ENCODE measurements at regions not wholly inside any gene's neighbourhood (a gene's known extent, or its start where the extent isn't known, plus 50 kb on each side); places are given as distances from the start of the nearest gene placed in this dataset.

DNA sequence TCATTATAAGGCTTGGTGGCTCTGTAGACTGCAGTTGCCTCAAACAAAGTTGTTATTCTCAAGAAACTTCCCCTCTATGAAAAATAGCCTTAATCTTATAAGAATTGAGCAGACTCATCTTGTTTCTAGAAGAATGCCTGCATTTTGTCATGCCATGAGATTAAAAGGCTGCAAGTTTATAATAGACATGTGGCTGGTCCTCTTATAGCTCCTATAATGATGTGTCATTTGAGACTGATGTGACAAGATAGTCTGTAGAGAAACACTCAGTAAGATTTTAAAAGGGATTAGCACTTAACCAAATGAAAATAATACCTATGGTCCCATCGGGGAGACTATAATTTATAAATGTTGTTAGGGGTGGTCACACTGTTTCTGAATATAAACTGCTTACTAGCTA is 312.5 kb downstream of the OXSM start:
- Histone ChIP-seq H3K9me3 (ENCODE audit: control insufficient read depth in 4 of 4, low read length in 3 of 4) (peaks cover 0 to 3% (median 0%) of the 10 kb centered on the region in 4 donors), H3K4me1 (ENCODE audit: control insufficient read depth in 4 of 4, insufficient read depth in 4 of 4, low read length in 3 of 4) (no peaks in the 10 kb centered on the region), H3K27me3 (ENCODE audit: control insufficient read depth in 4 of 4, insufficient read depth in 4 of 4, low read length in 3 of 4) (no peaks in the 10 kb centered on the region), H3K4me3 (ENCODE audit: low read depth in 1 of 3, low read length in 3 of 3) (no peak overlapping the region), H3K9ac (ENCODE audit: low read depth in 1 of 2, low read length in 2 of 2) (no peak overlapping the region), H3K36me3 (ENCODE audit: control insufficient read depth in 4 of 4, insufficient read depth in 3 of 4, low read depth in 1 of 4, low read length in 3 of 4) (no peaks in the 10 kb centered on the region), H3K27ac (ENCODE audit: low read depth in 1 of 2, low read length in 2 of 2) (no peak overlapping the region)
- 71% methylated on average over 1 of the region's 1 CpG for WGBS
- no peak for TF ChIP-seq NR2F2 (IDR thresholded peaks at IDR 0.05)
- no peak for TF ChIP-seq SP1 (IDR thresholded peaks at IDR 0.05)
- TF ChIP-seq FOXA1 (IDR thresholded peaks at IDR 0.05) = no peak
- TF ChIP-seq, protein P1, sequence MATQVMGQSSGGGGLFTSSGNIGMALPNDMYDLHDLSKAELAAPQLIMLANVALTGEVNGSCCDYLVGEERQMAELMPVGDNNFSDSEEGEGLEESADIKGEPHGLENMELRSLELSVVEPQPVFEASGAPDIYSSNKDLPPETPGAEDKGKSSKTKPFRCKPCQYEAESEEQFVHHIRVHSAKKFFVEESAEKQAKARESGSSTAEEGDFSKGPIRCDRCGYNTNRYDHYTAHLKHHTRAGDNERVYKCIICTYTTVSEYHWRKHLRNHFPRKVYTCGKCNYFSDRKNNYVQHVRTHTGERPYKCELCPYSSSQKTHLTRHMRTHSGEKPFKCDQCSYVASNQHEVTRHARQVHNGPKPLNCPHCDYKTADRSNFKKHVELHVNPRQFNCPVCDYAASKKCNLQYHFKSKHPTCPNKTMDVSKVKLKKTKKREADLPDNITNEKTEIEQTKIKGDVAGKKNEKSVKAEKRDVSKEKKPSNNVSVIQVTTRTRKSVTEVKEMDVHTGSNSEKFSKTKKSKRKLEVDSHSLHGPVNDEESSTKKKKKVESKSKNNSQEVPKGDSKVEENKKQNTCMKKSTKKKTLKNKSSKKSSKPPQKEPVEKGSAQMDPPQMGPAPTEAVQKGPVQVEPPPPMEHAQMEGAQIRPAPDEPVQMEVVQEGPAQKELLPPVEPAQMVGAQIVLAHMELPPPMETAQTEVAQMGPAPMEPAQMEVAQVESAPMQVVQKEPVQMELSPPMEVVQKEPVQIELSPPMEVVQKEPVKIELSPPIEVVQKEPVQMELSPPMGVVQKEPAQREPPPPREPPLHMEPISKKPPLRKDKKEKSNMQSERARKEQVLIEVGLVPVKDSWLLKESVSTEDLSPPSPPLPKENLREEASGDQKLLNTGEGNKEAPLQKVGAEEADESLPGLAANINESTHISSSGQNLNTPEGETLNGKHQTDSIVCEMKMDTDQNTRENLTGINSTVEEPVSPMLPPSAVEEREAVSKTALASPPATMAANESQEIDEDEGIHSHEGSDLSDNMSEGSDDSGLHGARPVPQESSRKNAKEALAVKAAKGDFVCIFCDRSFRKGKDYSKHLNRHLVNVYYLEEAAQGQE (IDR thresholded peaks at IDR 0.05) = no peak
- TF ChIP-seq RAD21 (IDR thresholded peaks at IDR 0.05) = no peak
- no peak for TF ChIP-seq FOXA2 (IDR thresholded peaks at IDR 0.05)
- TF ChIP-seq TAF1 (conservative IDR thresholded peaks at IDR 0.05) = no peak
- TF ChIP-seq YY1 (IDR thresholded peaks at IDR 0.05) = no peak
- TF ChIP-seq, protein P2, sequence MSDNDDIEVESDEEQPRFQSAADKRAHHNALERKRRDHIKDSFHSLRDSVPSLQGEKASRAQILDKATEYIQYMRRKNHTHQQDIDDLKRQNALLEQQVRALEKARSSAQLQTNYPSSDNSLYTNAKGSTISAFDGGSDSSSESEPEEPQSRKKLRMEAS (IDR thresholded peaks at IDR 0.05) = no peak
- TF ChIP-seq, protein P3, sequence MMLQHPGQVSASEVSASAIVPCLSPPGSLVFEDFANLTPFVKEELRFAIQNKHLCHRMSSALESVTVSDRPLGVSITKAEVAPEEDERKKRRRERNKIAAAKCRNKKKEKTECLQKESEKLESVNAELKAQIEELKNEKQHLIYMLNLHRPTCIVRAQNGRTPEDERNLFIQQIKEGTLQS (IDR thresholded peaks at IDR 0.05) = no peak
- TF ChIP-seq HNF4A (conservative IDR thresholded peaks at IDR 0.05) = no peak
- DNase-seq (ENCODE audit: low spot score) = no peak

DNA sequence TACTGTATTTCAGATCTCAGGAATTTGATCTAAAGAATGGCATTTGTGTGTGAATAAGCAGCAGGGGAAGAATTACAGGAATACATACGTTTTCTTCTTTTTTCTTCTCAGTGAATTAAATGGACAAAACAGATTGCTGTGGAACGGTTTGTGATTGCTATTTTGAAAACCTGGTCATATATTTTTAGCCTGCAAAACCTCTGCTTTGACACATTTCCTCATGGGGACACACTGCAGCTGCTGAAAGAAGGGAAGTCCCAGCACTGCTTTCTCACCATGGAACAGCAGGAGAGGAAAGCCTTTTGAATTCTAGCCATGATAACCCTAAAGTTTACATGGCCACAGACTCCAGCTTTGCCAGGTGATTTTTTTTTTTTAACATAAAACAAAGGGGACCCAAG is 315.0 kb downstream of the OXSM start:
- Histone ChIP-seq H3K4me3 (ENCODE audit: low read depth in 1 of 3, low read length in 3 of 3) (no peak overlapping the region), H3K4me1 (ENCODE audit: control insufficient read depth in 4 of 4, insufficient read depth in 4 of 4, low read length in 3 of 4) (no peaks in the 10 kb centered on the region), H3K36me3 (ENCODE audit: control insufficient read depth in 4 of 4, insufficient read depth in 3 of 4, low read depth in 1 of 4, low read length in 3 of 4) (no peaks in the 10 kb centered on the region), H3K9ac (ENCODE audit: low read depth in 1 of 2, low read length in 2 of 2) (no peak overlapping the region), H3K9me3 (ENCODE audit: control insufficient read depth in 4 of 4, low read length in 3 of 4) (no peaks in the 10 kb centered on the region), H3K27me3 (ENCODE audit: control insufficient read depth in 4 of 4, insufficient read depth in 4 of 4, low read length in 3 of 4) (no peaks in the 10 kb centered on the region), H3K27ac (ENCODE audit: low read depth in 1 of 2, low read length in 2 of 2) (no peak overlapping the region)
- no peak for DNase-seq (ENCODE audit: low spot score)
- TF ChIP-seq YY1 (IDR thresholded peaks at IDR 0.05) (no peak), RXRA (IDR thresholded peaks at IDR 0.05) (no peak), JUND (IDR thresholded peaks at IDR 0.05) (no peak), EGR1 (IDR thresholded peaks at IDR 0.05; ENCODE audit: low read depth in 2 of 2) (no peak), HNF4A (conservative IDR thresholded peaks at IDR 0.05) (no peak)
- 23% methylated on average over 2 of the region's 2 CpGs for WGBS

DNA sequence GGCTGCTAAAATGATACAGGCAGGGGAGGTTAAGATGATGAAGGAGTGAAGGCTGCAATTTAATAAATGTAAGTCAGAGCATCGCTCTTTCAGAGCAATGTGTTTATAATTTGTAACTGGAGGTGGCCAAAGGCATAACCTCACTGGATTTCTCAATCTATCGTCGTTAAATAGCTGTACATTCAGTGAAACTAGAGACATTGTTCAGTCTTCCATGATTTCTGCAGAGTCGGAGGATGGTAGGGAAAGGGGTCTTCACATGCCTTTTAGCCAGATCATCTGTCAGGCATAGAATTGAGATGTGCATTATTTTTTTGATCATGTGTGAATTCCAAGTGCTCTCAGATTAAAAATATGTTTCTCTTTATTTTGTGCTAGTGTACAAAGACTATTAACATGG is 315.4 kb downstream of the OXSM start:
- Histone ChIP-seq H3K36me3 (ENCODE audit: control insufficient read depth in 4 of 4, insufficient read depth in 3 of 4, low read depth in 1 of 4, low read length in 3 of 4) (no peaks in the 10 kb centered on the region), H3K27me3 (ENCODE audit: control insufficient read depth in 4 of 4, insufficient read depth in 4 of 4, low read length in 3 of 4) (no peaks in the 10 kb centered on the region), H3K9me3 (ENCODE audit: control insufficient read depth in 4 of 4, low read length in 3 of 4) (no peaks in the 10 kb centered on the region), H3K27ac (ENCODE audit: low read depth in 1 of 2, low read length in 2 of 2) (no peak overlapping the region), H3K4me3 (ENCODE audit: low read depth in 1 of 3, low read length in 3 of 3) (no peak overlapping the region), H3K9ac (ENCODE audit: low read depth in 1 of 2, low read length in 2 of 2) (no peak overlapping the region), H3K4me1 (ENCODE audit: control insufficient read depth in 4 of 4, insufficient read depth in 4 of 4, low read length in 3 of 4) (no peaks in the 10 kb centered on the region)
- no peak for TF ChIP-seq RAD21 (IDR thresholded peaks at IDR 0.05)
- TF ChIP-seq, protein P2 (IDR thresholded peaks at IDR 0.05) = no peak
- TF ChIP-seq GABPA (IDR thresholded peaks at IDR 0.05 in 1 of 2, conservative IDR thresholded peaks at IDR 0.05 in 1 of 2) = no peak
- TF ChIP-seq, protein P4, sequence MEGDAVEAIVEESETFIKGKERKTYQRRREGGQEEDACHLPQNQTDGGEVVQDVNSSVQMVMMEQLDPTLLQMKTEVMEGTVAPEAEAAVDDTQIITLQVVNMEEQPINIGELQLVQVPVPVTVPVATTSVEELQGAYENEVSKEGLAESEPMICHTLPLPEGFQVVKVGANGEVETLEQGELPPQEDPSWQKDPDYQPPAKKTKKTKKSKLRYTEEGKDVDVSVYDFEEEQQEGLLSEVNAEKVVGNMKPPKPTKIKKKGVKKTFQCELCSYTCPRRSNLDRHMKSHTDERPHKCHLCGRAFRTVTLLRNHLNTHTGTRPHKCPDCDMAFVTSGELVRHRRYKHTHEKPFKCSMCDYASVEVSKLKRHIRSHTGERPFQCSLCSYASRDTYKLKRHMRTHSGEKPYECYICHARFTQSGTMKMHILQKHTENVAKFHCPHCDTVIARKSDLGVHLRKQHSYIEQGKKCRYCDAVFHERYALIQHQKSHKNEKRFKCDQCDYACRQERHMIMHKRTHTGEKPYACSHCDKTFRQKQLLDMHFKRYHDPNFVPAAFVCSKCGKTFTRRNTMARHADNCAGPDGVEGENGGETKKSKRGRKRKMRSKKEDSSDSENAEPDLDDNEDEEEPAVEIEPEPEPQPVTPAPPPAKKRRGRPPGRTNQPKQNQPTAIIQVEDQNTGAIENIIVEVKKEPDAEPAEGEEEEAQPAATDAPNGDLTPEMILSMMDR (IDR thresholded peaks at IDR 0.05; ENCODE audit: low read depth, low read length, missing input control) = no peak
- TF ChIP-seq, protein P3 (IDR thresholded peaks at IDR 0.05) = no peak
- TF ChIP-seq, protein P1 (IDR thresholded peaks at IDR 0.05) = no peak
- TF ChIP-seq FOXA1 (IDR thresholded peaks at IDR 0.05) = no peak
- TF ChIP-seq YY1 (IDR thresholded peaks at IDR 0.05) = no peak
- TF ChIP-seq NR2F2 (IDR thresholded peaks at IDR 0.05) = no peak
- TF ChIP-seq HNF4A (conservative IDR thresholded peaks at IDR 0.05) = no peak
- no peak for TF ChIP-seq JUND (IDR thresholded peaks at IDR 0.05)
- no peak for TF ChIP-seq RXRA (IDR thresholded peaks at IDR 0.05)
- TF ChIP-seq FOXA2 (IDR thresholded peaks at IDR 0.05) = no peak
- DNase-seq (ENCODE audit: low spot score) = no peak
- 54% methylated on average over 4 of the region's 4 CpGs for WGBS

All from liver (tissue), 8 donors.